Stimulated activated CD4-positive, alpha-beta T cell treated with anti-CD3 and anti-CD28 coated beads, Interleukin-4, amount 100 ng/mL, for 4 hours (primary cell): ENCODE measurements at regions not wholly inside any gene's neighbourhood (a gene's known extent, or its start where the extent isn't known, plus 50 kb on each side); places are given as distances from the start of the nearest gene placed in this dataset.

Experiments
- DNase-seq, 2 experiments: peaks; one replicate each; pipeline ENCODE4 v3.0.0-alpha.2; 2020

GRCh38 chr17:77308861-77309726 is 168.3 kb downstream of the SEC14L1 start:
- no peak for DNase-seq

GRCh38 chr17:77310336-77310735 is 169.6 kb downstream of the SEC14L1 start:
- DNase-seq: no peak

- no peak for DNase-seq
These were observed 170.7 kb downstream of the SEC14L1 start for GRCh38 chr17:77311371-77311981.

GRCh38 chr17:77312061-77312701 is 171.4 kb downstream of the SEC14L1 start:
- DNase-seq: no peak

- no peak for DNase-seq
These were observed 172.2 kb downstream of the SEC14L1 start for GRCh38 chr17:77312786-77313599.

- no peak for DNase-seq
These were observed 173.1 kb downstream of the SEC14L1 start for GRCh38 chr17:77313831-77314230.

GRCh38 chr17:77314601-77315000 is 173.8 kb downstream of the SEC14L1 start:
- DNase-seq: no peak

- DNase-seq: no peak
These were observed 174.2 kb downstream of the SEC14L1 start for GRCh38 chr17:77315010-77315409.

GRCh38 chr17:77315551-77316190 is 174.9 kb downstream of the SEC14L1 start:
- no peak for DNase-seq

GRCh38 chr17:77316191-77316641 is 175.4 kb downstream of the SEC14L1 start:
- DNase-seq: no peak

GRCh38 chr17:77316651-77317050 is 175.9 kb downstream of the SEC14L1 start:
- no peak for DNase-seq

GRCh38 chr17:77317091-77317750 is 176.5 kb downstream of the SEC14L1 start:
- DNase-seq: no peak

GRCh38 chr17:77318021-77318420 is 177.3 kb downstream of the SEC14L1 start:
- DNase-seq: no peak

- DNase-seq: no peak
These were observed 177.9 kb downstream of the SEC14L1 start for GRCh38 chr17:77318491-77319210.

- peak; percentile 62 to 81 for DNase-seq
These were observed 178.7 kb downstream of the SEC14L1 start for GRCh38 chr17:77319211-77320043.

GRCh38 chr17:77320044-77320440 is 179.3 kb downstream of the SEC14L1 start:
- no peak for DNase-seq

GRCh38 chr17:77320485-77321256 is 179.9 kb downstream of the SEC14L1 start:
- DNase-seq: no peak

GRCh38 chr17:77321649-77322513 is 181.1 kb downstream of the SEC14L1 start:
- DNase-seq: no peak
